CD4-positive, alpha-beta T cell treated with Interleukin-15 for 4 hours (primary cell): ENCODE measurements at regions not wholly inside any gene's neighbourhood (a gene's known extent, or its start where the extent isn't known, plus 50 kb on each side); places are given as distances from the start of the nearest gene placed in this dataset.
"Not testable (repeated sequence)": the region's sequence is repeated elsewhere in the genome, so short reads cannot be mapped to it uniquely, and the experiment has no call there.

Experiments
- DNase-seq: peaks from one replicate; pipeline ENCODE4 v3.0.0-alpha.2; 2020; ENCODE audit warnings: low spot score

DNA sequence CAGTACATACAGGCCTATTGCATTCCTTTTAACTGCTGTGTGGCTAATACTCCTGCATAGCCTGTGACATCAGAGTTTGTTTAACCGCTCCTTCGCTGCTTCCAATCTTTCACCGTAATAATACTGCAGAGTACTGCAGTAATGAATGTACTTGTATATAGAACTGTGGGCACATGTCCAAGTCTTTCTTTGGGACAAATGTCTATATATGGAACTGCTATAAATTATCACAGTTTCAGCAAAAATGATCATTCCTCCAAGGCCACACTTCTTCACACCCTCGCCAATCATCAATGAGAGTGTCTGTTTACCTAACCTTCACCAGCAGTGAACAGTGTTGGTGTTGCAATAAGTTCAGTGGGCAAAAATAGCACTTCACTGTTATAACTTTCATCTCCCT, 230.4 kb downstream of the SP3 start:
- DNase-seq = no peak

- DNase-seq = not testable (repeated sequence)
Measured at GRCh38 chr2:173737954-173738575, 227.1 kb downstream of the SP3 start.

DNA sequence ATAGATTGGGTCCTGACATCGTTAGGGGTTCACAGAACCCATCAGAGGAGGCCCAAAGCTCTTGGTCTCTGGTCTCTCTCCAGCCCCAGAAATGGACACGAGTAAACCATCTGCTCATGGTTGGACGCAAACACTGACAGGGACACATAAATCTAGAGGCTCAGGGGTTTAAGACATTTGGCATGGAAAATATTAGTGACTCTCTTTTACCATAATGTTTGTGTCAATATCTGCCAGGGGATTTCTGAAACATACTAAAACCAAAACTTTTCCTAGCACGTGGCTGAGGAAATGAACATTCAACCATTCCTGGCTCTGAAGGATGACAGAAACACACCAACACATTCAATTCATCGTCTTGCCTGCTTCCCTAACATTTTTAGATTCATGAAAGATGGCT, 226.2 kb downstream of the SP3 start:
- no peak for DNase-seq

GRCh38 chr2:173740639-173741038, 224.5 kb downstream of the SP3 start:
- no peak for DNase-seq

- DNase-seq = no peak
Measured at GRCh38 chr2:173741759-173742158, 223.4 kb downstream of the SP3 start.

DNA sequence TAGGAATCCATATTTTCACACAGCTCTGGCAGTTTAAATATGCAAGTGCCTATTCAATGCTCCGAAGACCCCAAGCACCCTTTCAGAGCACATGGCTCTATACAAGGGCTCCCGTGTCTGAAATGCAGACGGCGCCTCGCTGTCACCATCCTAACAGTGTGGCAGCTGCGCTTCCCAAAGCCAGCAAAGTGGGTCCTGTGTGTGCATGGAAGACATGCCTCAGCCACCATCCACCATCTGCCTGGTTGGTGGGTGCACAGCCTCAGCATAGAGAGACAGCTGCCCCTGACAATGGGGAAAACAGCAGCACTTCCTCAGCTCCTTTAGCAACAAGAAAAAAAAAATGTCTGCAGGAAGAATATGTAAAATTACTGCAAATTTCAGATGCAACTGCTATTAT, 218.1 kb downstream of the SP3 start:
- no peak for DNase-seq

- no peak for DNase-seq
Measured at GRCh38 chr2:173749315-173749714, 215.9 kb downstream of the SP3 start.

DNA sequence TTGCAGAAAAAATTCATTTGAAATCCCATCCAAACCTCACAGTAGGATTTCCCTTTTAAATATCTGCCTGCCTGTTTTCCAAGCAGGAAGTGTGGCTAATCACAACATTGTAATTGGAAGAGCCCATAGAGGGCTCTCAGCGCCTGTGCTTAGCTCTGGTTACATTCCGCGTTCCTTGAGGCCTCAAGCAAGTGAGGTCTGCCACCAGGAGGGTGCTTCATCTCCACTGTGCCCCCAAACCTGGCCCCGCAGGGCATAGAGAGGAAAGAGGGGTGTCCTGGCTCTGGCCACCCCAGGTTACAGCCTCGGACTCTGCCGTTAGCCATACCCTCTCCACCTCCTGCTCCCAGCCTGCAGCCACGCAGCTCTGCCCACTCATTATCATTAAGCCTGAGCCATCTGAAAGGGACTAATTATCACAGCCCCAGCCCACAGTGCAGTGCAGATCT, 214.8 kb downstream of the SP3 start:
- DNase-seq = no peak

DNA sequence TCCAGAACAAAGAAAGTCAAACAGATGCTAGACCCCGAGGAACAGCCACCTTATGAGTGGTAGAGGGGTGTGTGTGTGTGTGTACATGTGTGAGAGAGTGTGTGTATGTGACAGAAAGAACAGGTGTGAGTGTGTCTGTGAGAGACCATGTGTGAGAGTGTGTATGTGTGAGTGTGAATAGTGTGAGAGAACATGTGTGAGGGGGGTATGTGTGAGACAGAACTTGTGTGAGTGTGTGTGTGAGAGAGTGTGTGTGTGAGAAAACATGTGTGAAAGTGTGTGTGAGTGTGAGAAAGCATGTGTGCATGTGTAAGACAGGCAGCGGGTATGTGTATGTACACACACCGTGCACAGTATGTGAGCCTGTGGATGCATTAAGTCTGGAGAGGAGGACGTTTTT, 214.3 kb downstream of the SP3 start:
- DNase-seq = no peak

DNA sequence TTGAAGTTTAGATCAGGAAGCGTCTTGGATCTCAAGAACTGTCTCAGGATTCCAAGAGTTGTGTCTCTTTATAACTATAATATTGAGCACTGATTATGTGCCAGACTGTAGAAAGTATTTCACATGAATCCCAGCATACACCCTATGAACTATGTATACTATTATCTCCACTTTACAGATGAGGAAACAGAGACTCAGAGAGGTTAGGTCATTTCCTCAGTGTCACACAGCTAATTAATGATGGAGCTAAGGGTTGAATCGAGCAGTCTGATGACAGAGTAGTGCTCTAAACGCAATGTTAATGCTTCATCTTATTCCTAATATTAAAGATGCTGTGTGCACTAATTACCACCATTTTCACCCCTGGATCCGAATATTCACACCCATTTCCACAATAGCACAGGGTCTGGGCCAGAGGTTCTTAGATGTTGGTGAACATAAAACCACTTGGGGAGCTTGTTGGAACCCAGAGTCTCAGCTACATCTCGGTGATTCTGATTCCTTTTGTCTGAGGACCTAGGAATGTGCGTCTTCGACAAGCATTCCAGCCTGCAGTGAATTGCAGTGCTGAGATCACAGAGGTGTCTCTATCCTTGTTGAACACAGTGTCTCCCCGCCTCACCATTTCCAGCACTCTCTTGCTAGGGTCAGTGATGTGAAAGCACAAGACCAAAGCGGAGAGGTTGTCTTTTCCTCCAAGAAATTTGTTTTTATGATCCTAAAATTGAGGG, 213.8 kb downstream of the SP3 start:
- no peak for DNase-seq

DNA sequence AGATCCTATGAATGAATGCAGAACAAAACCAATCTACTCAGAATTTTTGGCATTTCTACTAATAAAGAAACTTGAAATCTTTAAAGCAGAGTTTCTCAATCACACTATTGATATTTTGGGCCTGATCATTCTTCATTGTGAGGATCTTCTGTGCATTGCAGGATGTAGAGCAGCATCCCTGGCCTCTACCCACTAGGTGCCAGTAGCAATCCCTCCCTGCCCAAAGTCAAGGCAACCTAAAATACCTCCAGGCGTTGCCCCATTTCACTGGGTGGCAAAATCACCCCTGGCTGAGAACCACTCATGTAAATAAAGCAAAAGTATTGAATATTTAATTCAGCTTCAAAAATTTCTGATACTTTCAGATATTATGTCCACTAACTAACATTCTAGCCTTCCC, 213.0 kb downstream of the SP3 start:
- DNase-seq = no peak

- DNase-seq = no peak
Measured at GRCh38 chr2:173753441-173753840, 211.7 kb downstream of the SP3 start.

DNA sequence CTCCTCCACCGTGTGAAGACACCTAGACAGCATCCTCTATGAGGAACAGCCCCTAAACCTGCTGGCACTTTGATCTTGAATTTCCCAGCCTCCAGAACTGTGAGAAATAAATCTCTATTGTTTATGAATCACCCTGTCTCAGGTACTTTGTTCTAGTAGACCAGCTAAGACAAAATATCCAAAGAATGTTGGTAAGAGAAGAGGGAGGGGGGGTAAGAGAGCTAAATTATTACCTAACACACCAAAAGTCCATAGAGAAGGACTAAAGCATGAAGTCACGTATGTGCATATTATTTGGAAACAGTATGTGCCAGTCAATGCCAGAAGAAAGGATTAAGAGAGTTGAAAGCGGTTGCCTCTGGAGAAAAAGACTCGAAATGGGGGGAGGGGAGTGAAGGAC, 211.0 kb downstream of the SP3 start:
- no peak for DNase-seq

DNA sequence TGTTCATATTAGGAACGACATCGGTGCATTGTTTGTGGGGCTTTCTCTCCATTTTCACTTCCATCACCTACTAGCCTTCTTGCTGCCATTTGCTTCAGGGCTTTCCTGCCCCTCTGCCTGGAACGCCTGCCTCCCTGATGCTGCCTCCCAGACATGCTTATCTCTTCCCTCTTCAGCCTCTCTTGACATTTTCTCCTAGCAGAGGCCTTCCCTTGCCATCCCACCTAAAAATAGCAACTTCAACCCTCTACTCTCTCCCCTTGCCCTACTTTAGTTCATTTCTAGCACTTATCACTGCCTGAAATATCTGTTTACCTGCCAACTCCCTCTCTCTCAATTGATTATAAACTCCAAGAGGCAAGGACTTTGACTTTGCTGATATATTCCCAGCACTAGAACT, 210.3 kb downstream of the SP3 start:
- DNase-seq = no peak

DNA sequence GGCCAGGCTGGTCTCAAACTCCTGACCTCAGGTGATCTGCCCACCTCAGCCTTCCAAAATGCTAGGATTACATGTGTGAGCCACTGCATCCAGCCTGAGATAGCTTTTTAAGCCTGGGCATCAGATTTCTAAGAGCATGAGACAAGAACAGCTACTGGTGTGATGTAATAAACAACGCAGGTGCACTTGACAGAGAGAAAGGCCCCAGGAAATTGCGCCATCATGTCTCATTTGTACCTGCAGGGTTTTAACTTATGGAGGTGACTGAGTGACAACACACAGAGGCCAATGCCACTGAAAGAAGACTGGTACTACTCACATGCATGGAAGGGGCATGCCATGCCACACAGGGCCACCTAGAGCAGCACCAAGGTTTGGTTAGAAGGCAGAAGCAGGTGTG, 209.4 kb downstream of the SP3 start:
- no peak for DNase-seq

GRCh38 chr2:173759959-173760358, 205.2 kb downstream of the SP3 start:
- no peak for DNase-seq

DNA sequence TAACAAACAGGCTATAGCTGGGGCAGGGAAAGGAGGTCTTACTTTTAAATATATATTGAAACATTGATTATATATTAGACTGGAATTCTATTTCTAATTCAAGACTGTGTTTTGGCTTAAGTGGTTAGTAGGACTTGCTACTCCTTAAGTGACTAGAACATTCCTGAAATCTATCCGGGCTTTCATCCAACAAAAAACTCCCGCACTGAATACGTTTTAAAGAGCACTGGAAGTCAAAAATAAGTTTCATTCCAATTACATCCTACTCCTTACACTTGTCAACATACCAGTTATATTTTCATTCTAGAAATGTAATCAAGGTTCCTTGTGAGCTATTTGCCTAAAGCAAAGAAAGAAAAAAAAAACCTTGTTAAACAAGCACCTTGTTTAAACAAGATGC, 204.6 kb downstream of the SP3 start:
- DNase-seq = no peak

DNA sequence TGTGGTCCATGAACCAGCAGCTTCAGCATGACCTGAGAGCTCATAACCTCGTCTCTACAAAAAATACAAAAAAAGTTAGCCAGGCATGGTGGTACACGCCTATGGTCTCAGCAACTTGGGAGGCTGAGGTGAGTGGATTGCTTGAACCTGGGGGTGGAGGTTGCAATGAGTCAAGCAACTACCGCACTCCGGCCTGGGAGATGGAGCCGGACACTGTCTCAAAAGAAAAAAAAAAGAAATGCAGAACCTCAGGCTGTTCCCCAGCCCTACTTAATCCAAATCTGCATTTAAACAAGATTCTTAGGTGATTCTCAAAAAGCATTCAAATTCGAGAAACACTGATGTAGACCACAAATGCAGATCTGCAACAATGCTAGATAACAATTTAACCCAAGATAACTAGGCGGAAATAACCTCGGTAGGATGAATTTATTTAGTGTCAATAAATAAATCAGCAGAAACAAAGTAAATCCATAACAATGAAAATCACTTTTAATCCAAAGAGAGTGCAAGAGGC, 203.5 kb downstream of the SP3 start:
- no peak for DNase-seq

DNA sequence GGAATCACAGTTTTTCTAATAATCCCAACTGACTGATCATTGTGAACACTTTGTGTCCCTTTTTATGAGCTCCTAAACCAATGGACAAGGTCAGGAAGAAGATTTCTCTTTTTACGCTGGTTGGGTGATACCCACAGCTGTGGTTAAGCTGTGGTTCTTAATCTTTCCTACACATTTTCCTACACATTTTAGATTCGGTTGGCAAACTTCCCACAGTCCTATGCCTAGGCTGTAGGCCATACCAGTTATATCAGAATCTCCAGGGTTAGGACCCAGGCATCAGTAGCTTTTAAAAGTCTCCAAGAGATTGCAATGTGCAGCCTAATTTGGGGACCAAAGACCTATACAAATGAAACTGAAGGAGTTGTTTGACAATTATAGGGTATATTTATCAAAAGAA, 203.0 kb downstream of the SP3 start:
- DNase-seq = no peak

DNA sequence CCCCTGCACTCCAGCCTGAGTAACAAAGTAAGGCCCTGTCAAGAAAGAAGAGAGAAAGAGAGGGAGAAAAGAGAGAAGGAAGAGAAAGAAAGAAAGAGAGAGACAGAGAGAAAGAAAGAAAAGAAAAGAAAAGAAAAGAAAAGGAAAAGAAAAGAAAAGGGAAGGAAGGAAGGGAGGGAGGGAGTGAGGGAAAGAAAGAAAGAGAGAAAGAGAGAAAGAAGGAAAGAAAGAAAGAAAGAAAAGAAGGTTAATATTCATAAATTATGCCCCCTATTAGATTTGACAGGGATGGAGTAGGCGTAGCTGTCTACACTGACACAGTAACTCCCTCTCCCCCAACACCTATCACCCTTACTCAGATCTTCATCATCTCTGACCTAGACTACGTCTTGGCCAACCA, 202.3 kb downstream of the SP3 start:
- DNase-seq = no peak

- no peak for DNase-seq
Measured at GRCh38 chr2:173763641-173764040, 201.5 kb downstream of the SP3 start.

- no peak for DNase-seq
Measured at GRCh38 chr2:173764094-173764493, 201.1 kb downstream of the SP3 start.

GRCh38 chr2:173766537-173767289, 198.5 kb downstream of the SP3 start:
- DNase-seq = no peak
